Eye (tissue), 1 donor: ENCODE measurements at regions not wholly inside any gene's neighbourhood (a gene's known extent, or its start where the extent isn't known, plus 50 kb on each side); places are given as distances from the start of the nearest gene placed in this dataset.
"Not testable (repeated sequence)": the region's sequence is repeated elsewhere in the genome, so short reads cannot be mapped to it uniquely, and the experiment has no call there.

ENCODE experiments used
- DNase-seq: peaks from one replicate; pipeline ENCODE4 v3.0.0-alpha.2; 2015

DNA sequence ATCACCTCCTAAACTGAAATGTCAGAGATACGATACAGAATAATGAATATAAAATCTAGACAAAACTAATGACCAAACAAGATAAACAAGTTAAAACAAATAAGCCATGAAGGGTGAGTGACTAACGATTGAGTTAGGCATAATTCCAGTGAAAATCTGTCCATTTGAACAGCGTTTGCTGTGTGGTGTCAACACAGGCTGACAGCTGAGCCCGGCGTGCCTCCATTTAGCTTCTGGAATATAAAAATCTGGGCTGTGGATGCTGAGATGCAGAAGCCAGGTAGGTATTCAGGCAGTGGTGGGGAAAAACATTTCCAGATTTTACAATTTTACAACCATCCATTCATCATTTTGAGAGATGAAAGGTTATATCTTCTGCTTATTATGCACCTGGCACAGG, 2041.4 kb upstream of the CELF4 start:
- no peak for DNase-seq

DNA sequence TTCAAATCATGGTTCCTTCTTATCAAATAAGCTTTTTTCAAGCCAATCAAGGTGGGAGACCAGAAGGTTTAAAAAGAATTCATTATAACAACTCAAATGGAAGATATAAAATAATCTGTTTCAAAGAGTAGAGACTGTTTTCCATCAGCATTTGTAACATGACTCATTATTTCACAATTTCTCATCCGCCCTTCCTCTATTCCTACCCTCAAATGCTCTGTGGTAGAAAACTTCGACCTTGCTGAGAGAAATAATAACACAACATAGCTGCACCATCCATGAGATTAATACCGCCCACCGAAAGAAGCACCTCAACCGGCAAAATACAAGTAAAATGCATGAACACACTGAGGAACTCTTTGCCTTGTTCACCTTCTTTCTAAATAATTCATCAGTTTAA, 2039.2 kb upstream of the CELF4 start:
- DNase-seq = no peak

DNA sequence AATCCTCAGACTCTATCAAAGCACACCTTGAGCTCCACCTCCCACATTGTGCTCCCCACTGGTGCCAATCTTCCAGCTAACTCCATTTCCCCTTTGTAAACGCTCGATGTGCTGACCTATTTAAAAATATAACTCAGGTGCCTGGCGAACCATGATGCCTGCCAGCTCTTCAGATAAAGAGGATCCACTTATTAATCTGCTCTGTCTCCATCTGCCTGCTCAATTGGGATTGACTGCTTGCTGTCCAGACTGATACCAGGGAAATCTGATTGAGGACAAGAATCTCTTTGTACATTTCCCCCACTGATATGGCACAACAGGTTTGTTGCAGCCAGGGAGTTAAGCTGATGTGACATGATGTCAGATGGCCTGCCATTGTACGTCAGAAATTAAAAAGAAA, 2036.5 kb upstream of the CELF4 start:
- peak; percentile 74 for DNase-seq

DNA sequence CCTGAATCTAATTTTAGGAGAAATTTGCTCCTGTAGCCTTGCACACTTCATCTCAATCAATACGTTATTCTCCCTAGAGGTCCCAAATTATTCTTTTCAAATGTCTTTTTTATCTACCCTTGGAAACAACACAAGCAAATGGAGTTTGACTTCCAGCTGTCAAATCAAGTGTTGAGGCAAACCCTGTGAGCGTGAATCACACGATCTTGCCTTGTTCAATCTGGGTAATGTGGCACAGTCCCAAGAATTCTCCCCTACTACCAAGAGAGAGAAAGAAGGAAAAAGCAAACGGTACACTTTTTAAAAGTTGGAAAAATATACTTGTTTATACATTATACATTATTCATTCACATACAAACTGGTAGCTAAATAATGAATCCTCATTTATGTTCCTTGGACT, 2035.3 kb upstream of the CELF4 start:
- DNase-seq = peak; percentile 24

DNA sequence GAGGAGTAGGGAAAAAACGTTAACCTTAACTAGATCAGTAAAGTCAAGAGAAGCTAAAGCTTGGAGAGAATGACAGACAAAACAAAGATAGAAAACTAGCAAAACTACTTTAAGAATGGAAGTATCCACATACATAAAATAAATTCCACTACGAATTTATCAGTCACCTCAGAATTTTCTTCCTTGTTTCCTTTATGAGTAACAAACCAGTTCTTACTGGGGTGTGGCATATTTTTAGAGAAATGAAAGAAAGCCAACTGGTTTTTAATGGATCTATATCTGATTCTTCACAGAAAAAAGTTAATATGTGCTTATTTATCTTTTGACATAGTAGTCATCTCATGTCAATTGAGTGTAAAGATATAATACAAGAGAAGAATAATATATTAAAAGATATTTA, 2033.7 kb upstream of the CELF4 start:
- no peak for DNase-seq

DNA sequence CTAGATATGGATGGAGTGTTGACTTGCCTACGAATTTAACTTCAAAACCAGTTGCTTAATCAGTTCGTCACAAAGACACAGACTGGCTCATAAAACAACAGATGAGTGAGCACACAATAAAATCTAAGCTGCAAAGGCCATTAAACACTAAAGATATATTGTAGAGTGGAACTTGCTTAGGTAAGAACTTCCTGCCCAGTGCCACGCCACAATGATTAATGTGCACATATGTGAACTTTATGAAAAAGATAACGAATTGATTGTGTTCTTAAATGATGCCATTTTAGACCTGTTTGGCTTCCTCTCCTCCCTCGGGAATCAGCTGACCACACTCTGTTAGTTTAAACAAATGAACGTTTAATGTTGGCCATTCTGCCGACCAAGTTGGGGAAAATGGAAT, 2031.3 kb upstream of the CELF4 start:
- DNase-seq = no peak

DNA sequence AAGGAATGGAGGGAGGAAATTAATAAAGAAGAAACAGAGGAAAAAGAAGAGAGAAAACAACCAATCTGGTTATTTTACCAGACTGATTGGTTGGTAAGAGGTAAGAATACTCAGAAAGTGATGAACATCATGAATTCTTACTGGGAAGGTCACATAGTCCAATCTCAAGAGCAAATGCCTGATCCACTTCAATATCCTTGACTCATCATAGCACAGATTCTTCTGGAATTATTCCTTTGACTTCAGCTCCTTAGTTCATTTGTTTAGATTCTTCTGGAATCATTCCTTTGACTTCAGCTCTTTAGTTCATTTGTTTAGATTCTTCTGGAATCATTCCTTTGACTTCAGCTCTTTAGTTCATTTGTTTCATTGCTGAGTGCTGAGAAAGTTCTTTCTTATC, 2030.6 kb upstream of the CELF4 start:
- DNase-seq = no peak

DNA sequence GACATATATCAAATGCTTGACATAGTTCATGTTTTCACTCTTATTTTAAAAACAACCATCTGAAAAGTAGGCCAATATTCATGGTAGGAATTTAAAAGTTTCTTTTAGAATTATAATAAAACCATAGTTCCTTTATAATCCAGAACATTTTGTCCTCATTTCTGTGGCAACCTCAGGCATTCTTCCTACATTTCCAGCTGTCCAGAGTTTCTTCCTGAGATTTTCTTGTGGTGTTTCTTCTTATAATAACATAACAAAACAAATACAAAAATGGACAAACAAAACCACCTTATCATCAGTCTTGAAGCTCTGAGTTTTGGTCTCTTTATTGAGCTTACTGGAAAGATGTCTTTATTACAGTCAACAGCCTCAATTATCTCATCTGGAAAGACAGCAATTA, 2028.6 kb upstream of the CELF4 start:
- no peak for DNase-seq

DNA sequence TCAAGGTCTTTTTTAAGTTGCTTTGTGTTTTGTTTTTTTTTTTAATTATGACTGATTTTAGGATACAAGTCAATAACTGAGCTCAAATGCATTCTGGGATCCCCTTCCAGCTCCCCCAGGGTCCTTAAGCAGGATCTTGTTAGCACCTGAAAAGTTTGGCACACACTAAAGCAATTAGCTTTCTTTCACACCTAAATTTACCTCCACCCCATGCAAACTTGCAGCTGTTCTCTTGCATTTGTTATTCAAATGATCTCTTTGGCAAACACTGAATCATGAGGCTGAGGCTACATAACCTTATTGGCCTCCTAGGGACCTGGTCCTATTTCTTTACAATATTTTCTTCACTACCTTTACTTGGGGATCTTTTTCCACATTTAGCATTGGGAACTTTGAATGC, 2026.1 kb upstream of the CELF4 start:
- no peak for DNase-seq

DNA sequence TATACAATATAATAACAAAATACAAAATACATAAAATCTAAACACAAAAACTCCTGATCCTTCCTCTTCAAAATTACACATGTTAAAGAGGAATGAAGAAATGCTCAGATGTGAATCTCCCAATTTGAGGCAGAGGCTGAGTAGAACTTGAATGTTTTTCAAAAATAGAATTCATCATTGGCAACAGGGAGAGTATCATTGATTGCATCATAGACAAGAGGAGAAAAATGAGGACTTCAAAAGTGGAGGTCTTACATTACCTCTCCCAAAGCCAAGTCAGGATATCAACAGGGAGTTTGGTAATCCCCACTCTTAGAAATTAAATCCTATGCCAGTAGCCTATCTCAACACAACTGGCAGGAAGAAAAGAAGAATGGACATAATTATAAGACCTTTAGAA, 2023.9 kb upstream of the CELF4 start:
- DNase-seq = no peak

DNA sequence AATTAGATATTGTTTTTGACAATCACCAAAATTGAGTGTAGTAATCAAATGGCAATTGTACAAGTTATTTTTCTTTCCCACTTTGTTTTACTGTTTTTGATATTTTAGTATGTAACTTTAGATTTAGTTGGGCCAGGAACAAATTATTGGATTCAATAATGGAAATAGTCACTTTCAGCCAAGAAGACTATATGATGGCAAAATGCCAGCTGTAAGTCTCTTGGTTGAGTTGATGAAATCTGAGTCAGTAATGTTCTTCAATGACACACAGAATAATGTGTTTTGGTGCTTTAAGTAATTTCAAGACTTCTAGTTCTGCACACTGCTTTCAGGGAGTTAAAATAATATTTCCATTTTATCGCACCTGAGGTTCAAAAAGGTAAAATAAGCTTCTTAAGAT, 2022.0 kb upstream of the CELF4 start:
- peak; percentile 51 for DNase-seq

DNA sequence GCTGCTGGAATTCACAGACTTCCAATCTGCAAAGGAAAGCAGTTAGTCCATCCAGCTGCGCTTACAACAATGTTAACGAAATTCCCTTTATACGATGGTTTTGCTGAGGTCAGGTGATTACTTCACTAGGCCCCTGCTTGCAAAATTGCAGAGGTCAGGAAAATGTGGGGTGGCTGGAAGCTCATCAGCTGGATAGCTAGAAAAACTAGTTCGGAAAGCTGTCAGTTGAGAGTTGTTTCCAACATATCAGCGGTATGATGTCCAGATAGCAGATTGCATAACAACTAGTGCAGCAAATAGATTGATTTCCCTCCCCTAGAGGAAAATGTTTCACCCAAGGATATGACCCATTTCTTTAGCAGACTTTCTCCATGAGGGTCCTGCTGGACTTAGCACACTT, 2021.1 kb upstream of the CELF4 start:
- DNase-seq = no peak

DNA sequence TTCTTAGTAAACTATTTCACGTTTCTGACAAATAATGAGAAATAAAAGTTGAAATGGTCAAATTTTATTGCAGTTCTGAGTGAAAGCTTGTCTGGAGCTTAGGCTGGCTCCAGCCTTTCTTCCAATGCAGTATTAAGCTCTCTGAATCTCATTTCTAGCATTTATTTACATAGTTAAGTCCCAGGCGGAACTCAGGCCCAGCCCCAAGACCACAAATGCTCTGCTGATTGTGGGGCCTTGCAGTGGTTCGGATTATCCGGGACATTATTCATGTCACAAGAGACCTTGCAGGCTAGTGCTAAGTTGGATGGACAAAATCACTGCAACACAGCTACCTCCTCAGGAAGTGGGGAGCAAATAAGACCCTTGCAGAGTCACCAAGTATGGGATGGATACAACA, 2009.3 kb upstream of the CELF4 start:
- DNase-seq = no peak

DNA sequence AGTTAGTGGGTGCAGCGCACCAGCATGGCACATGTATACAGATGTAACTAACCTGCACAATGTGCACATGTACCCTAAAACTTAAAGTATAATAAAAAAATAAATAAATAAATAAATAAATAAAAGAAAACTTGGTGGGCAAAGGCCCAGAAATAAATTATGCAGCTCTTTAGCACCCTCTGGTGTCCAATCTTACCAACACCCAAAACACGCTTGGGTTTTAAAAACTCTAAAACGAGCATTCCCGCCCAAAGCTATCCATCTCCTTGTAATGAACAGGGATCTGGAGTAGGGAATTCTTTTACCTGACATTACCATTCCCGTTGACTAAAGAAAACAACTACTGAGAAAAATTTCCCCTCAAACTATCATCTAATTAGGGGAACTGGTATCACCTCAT, 2005.9 kb upstream of the CELF4 start:
- DNase-seq = peak; percentile 45

DNA sequence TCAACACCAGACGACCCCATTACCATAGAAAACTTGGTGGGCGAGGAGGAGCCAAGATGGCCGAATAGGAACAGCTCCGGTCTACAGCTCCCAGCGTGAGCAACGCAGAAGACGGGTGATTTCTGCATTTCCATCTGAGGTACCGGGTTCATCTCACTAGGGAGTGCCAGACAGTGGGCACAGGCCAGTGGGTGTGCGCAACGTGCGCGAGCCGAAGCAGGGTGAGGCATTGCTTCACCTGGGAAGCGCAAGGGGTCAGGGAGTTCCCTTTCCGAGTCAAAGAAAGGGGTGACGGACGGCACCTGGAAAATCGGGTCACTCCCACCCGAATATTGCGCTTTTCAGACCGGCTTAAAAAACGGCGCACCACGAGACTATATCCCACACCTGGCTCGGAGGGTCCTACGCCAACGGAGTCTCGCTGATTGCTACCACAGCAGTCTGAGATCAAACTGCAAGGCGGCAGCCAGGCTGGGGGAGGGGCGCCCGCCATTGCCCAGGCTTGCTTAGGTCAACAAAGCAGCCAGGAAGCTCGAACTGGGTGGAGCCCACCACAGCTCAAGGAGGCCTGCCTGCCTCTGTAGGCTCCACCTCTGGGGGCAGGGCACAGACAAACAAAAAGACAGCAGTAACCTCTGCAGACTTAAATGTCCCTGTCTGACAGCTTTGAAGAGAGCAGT, 2000.1 kb upstream of the CELF4 start:
- DNase-seq = not testable (repeated sequence)

DNA sequence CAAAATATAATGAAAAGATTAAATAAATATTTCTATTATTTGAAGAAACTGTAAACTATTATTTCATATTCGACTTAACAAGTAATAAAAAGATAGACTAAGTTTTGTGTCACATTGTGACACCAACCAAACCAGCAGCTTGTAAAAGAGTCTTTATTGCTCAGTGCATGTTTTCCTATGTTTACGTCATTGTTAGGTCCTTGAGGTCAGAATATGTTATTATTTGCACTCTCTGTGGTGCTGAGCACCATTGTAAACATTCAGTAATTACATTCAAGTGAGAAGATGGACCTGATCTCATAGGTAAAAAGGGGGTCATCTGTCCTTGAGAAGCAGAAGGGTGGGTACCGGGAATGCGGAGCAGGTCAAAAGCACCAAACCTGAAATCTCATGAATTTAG, 1999.1 kb upstream of the CELF4 start:
- DNase-seq = no peak

DNA sequence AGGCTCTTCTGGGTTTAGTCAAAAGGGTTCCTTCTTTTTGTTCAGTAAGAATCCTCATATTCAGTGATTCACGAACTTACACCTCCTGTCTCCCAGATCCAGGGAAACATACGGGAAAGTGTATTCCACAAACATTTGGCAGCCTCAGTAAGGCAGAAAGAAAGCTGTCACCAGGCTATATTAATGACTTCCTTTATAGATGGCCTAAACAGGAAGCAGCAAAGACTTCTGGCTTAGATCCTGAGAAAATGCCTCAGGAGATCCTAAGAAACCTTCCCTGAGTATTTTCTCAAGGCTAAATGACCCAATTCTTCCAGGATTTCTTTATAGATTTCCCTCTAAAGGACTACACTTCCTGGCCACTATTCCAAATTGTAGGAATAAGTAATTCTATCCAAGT, 1995.5 kb upstream of the CELF4 start:
- DNase-seq = no peak

DNA sequence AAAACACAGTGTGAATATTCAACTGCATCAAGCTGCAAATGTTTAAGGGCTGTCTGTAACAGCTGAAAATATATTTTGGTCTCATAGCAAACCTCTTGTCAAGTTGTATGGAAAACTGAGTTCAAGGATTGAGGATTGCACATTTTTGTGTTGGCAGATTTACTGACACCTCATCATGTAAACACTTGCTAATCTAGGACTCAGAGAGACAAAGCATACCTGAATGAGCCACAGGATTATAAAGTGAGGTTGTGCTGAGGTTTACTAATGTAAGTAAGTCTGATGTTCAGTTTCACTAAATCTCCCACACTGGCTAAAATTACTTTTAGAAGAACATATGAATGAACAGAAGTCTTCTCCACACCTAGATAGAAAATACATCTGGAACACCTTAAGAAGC, 1993.1 kb upstream of the CELF4 start:
- no peak for DNase-seq

DNA sequence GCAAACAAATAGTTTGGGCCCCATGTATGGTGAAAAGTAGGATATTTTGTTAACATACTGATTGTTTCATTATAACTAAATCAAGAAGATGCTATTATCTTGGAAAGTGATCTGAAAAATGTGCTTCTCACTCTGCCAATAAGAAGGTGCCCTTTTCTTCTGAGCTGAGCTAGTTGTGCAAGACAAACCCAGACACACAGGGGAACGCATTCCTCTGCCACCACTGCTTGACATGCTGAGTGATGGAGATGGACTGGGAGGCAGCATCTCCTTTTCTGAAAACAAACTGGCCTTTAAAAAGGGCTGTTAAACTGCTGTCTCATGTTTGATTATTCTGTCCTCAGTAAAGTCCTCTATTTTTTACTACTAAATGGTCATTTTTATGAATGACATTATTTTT, 1989.9 kb upstream of the CELF4 start:
- DNase-seq = no peak

DNA sequence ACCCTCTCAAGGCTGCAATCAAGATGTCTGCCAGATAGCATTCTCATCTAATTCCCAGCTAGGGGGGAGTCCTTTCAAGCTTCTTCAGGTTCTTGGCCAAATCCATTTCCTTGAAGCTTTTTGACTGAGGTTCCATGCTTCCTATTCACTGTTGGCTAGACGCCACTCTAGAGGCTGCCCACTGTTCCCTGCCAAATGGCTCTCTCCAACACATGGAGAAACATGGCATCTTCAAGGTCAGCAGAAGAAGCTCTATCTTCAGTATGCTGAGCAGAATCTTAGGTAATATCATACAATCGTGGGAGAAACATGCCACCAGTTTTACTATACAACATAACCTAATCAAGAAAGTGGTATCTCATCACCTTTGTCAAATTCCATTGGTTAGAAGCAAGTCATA, 1985.1 kb upstream of the CELF4 start:
- no peak for DNase-seq

DNA sequence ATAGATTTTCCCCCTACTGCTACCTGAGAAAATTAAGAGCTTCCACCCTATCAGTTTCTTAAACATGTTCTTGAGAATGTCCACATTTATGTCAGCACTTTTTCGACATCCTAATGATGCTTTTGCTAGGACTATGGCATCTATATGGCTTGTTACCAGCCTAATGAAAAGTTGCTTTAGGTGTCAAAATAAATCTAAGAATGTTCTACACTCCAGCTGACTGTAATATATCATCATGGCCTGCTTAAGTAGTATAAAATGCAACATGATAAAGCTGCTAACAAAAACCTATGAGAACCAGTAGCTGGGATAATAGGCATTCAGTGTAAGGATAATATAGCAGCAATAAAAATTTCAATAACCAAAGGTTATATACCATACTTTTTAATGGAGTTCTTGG, 1983.5 kb upstream of the CELF4 start:
- no peak for DNase-seq

DNA sequence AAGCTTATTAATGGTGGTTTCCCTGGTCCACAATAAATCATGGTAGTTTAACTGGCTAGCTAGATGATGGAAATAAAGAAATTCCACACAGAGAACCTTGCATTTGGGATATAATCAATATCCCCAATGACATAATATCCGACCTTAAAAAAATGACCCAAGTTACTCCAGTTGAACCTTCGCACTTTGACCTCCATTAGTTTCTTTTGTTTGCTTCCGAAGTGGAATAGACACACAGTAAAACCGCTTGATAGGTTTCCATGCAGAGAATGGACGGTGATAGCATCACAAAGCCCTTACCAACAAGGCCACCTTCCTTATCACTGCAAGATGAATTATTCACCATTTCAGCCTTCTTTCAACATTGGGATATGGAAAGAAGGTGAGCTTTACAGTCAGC, 1966.1 kb upstream of the CELF4 start:
- no peak for DNase-seq

DNA sequence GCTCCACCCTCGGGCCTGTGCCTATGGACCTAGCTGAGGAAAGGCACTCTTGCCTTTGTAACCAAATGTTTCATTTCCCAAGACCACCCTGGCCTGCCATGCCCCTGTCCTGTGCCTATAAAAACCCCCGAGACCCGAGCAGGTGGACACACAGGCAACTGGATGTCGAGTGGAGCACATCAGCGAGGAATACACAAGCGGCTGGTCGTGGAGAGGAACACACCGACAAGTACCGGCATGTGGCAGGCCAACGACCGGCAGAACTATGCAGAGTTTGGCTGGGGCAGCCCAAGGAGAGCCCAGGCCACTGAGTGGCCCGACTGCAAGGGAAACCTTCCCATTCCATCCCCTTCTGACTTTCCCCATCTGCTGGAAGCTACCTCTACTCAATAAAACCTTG, 1963.8 kb upstream of the CELF4 start:
- no peak for DNase-seq

DNA sequence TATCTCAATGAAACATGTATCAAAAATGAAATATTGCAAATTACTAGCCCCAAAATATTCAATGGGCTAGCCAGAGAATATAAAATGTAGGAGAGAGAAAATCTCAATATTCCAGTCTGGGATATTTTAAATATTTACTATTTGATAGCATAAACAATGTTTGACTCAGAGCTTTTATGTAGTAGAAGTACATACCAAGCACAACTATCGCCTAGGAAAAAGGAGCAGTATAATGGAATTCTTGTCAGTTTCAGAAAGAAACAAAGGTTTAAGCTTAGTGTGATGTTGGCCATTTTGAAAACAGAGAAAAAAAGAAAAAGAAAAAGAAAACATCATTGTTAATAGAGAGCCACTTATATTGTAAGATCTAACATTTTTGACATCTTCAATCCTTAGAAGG, 1961.9 kb upstream of the CELF4 start:
- no peak for DNase-seq

DNA sequence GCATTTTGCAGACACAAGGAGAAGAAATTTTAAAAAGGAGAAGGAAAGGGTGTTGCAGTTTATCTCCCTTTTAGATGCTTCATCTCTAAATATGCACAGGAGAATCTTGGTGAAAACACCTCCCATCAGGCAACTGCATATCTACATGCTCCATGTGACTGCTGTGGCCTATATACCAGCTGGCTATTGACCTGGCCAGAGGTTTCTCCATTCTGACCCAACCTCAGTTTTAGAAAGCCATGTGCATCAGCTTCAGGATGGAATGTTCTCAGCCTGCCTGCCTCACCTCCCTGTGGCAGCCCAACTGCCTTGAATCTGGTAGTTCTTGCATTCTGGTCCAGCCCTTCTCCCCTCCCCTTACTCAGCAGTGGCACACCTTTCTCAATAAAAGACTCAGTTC, 1958.8 kb upstream of the CELF4 start:
- no peak for DNase-seq

DNA sequence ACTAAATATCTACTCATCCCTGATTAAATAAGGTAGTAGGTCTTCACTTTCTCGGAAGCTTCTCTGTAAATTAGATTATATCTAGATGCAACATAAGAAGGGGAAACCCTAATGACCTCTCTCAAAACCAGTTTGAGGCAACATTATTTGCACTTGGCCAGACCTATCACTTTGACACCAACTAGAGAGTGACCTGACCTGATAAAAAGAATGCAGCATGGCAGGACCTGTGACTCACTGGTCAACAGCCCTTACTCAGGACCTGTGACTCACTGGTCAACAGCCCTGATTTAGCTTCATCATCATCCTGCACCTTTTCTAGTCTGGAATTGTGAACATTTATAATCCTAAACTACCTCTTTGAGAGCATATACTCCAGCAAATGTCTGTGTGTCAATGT, 1957.7 kb upstream of the CELF4 start:
- DNase-seq = no peak
